ENCODE measurements at regions not wholly inside any gene's neighbourhood (a gene's known extent, or its start where the extent isn't known, plus 50 kb on each side); places are given as distances from the start of the nearest gene placed in this dataset.
"Not testable (repeated sequence)": the region's sequence is repeated elsewhere in the genome, so short reads cannot be mapped to it uniquely, and the experiment has no call there.

- no peak for DNase-seq
Observed at GRCh38 chr9:26142631-26143030, 464.4 kb upstream of the TUSC1 start.

GRCh38 chr9:26142201-26142600 is 464.0 kb upstream of the TUSC1 start:
- DNase-seq, result no peak

- no peak for DNase-seq
Observed at GRCh38 chr9:26133537-26133936, 455.3 kb upstream of the TUSC1 start.

GRCh38 chr9:26132746-26133312 is 454.6 kb upstream of the TUSC1 start:
- no peak for DNase-seq

GRCh38 chr9:26131886-26132285 is 453.6 kb upstream of the TUSC1 start:
- DNase-seq, result no peak

- DNase-seq, result no peak
Observed at GRCh38 chr9:26129217-26129616, 451.0 kb upstream of the TUSC1 start.

- no peak for DNase-seq
Observed at GRCh38 chr9:26125693-26126092, 447.4 kb upstream of the TUSC1 start.

GRCh38 chr9:26116085-26116484 is 437.8 kb upstream of the TUSC1 start:
- DNase-seq, result not testable (repeated sequence)

- DNase-seq, result no peak
Observed at GRCh38 chr9:26112724-26113123, 434.5 kb upstream of the TUSC1 start.

GRCh38 chr9:26086396-26086795 is 408.2 kb upstream of the TUSC1 start:
- no peak for DNase-seq

GRCh38 chr9:26081847-26082246 is 403.6 kb upstream of the TUSC1 start:
- DNase-seq, result no peak

GRCh38 chr9:26078706-26079105 is 400.5 kb upstream of the TUSC1 start:
- DNase-seq, result no peak

GRCh38 chr9:26077860-26078259 is 399.6 kb upstream of the TUSC1 start:
- no peak for DNase-seq

- DNase-seq, result no peak
Observed at GRCh38 chr9:26067608-26068007, 389.4 kb upstream of the TUSC1 start.

- no peak for DNase-seq
Observed at GRCh38 chr9:26066237-26066636, 388.0 kb upstream of the TUSC1 start.

GRCh38 chr9:26061948-26062575 is 383.8 kb upstream of the TUSC1 start:
- no peak for DNase-seq

- no peak for DNase-seq
Observed at GRCh38 chr9:26058111-26058895, 380.1 kb upstream of the TUSC1 start.

GRCh38 chr9:26057050-26057449 is 378.8 kb upstream of the TUSC1 start:
- no peak for DNase-seq

GRCh38 chr9:26054600-26055520 is 376.6 kb upstream of the TUSC1 start:
- no peak for DNase-seq

- no peak for DNase-seq
Observed at GRCh38 chr9:26053954-26054353, 375.7 kb upstream of the TUSC1 start.

GRCh38 chr9:26043431-26043830 is 365.2 kb upstream of the TUSC1 start:
- DNase-seq, result no peak

GRCh38 chr9:26034786-26035185 is 356.5 kb upstream of the TUSC1 start:
- no peak for DNase-seq

- no peak for DNase-seq
Observed at GRCh38 chr9:26033336-26033735, 355.1 kb upstream of the TUSC1 start.
